HG03135 (cell line): ENCODE measurements at regions not wholly inside any gene's neighbourhood (a gene's known extent, or its start where the extent isn't known, plus 50 kb on each side); places are given as distances from the start of the nearest gene placed in this dataset.
A peak's percentile ranks its signal among the peaks of the same experiment; 100 is the strongest.
"Not testable (repeated sequence)": the region's sequence is repeated elsewhere in the genome, so short reads cannot be mapped to it uniquely, and the experiment has no call there.

Experiments used
- ATAC-seq: cut with Tn5 transposase; IDR thresholded peaks from one replicate; pipeline ENCODE4 v1.9.1; 2021; ENCODE audit warnings: mild to moderate bottlenecking, moderate library complexity; ENCODE audit not compliant: unreplicated experiment

- not testable (repeated sequence) for ATAC-seq
These were observed 240.1 kb downstream of the ZNF92 start for GRCh38 chr7:65613644-65614289.

- ATAC-seq: peak; percentile 63
These were observed 242.5 kb downstream of the ZNF92 start for GRCh38 chr7:65616111-65616510.

- not testable (repeated sequence) for ATAC-seq
These were observed 246.6 kb downstream of the ZNF92 start for GRCh38 chr7:65620216-65620615.

GRCh38 chr7:65621580-65622201, 248.0 kb downstream of the ZNF92 start:
- not testable (repeated sequence) for ATAC-seq

- ATAC-seq: not testable (repeated sequence)
These were observed 241.6 kb upstream of the VKORC1L1 start for GRCh38 chr7:65631236-65631635.

- ATAC-seq: not testable (repeated sequence)
These were observed 239.1 kb upstream of the VKORC1L1 start for GRCh38 chr7:65633587-65634404.

GRCh38 chr7:65638918-65639317, 234.0 kb upstream of the VKORC1L1 start:
- not testable (repeated sequence) for ATAC-seq

- ATAC-seq: not testable (repeated sequence)
These were observed 233.2 kb upstream of the VKORC1L1 start for GRCh38 chr7:65639717-65640116.

GRCh38 chr7:65643498-65643897, 229.4 kb upstream of the VKORC1L1 start:
- ATAC-seq: not testable (repeated sequence)

GRCh38 chr7:65647153-65647964, 225.5 kb upstream of the VKORC1L1 start:
- not testable (repeated sequence) for ATAC-seq

- not testable (repeated sequence) for ATAC-seq
These were observed 221.7 kb upstream of the VKORC1L1 start for GRCh38 chr7:65651174-65651573.

- ATAC-seq: not testable (repeated sequence)
These were observed 220.9 kb upstream of the VKORC1L1 start for GRCh38 chr7:65651826-65652592.

- ATAC-seq: not testable (repeated sequence)
These were observed 220.2 kb upstream of the VKORC1L1 start for GRCh38 chr7:65652669-65653068.

- ATAC-seq: not testable (repeated sequence)
These were observed 216.2 kb upstream of the VKORC1L1 start for GRCh38 chr7:65656494-65657188.

GRCh38 chr7:65683362-65683761, 189.5 kb upstream of the VKORC1L1 start:
- not testable (repeated sequence) for ATAC-seq

GRCh38 chr7:65699026-65699714, 173.7 kb upstream of the VKORC1L1 start:
- not testable (repeated sequence) for ATAC-seq

- ATAC-seq: not testable (repeated sequence)
These were observed 173.0 kb upstream of the VKORC1L1 start for GRCh38 chr7:65699715-65700356.

GRCh38 chr7:65719123-65719798, 153.6 kb upstream of the VKORC1L1 start:
- not testable (repeated sequence) for ATAC-seq
